Endodermal cell (in vitro differentiated cells): ENCODE measurements at regions not wholly inside any gene's neighbourhood (a gene's known extent, or its start where the extent isn't known, plus 50 kb on each side); places are given as distances from the start of the nearest gene placed in this dataset.

Experiments
- DNase-seq: peaks from one replicate; pipeline ENCODE4 v3.0.0-alpha.2; 2017
- H3K27ac ChIP-seq: 2 replicates; pipeline ENCODE4 v1.5.1; 2013; ENCODE audit warnings: mild to moderate bottlenecking, low read depth, low read length, moderate library complexity
- H3K27me3 ChIP-seq: 2 replicates; pipeline ENCODE4 v1.6.1; 2013; ENCODE audit warnings: mild to moderate bottlenecking, low read length, moderate library complexity; ENCODE audit not compliant: insufficient read depth, control insufficient read depth, poor library complexity, severe bottlenecking
- H3K36me3 ChIP-seq: 2 replicates; pipeline ENCODE4 v1.7.0; 2013; ENCODE audit warnings: mild to moderate bottlenecking, low read length, moderate library complexity; ENCODE audit not compliant: control insufficient read depth, insufficient read depth
- H3K4me1 ChIP-seq: one replicate; pipeline ENCODE4 v1.7.0; 2013; ENCODE audit warnings: low read length; ENCODE audit not compliant: control insufficient read depth, insufficient read depth
- H3K4me3 ChIP-seq: 2 replicates; pipeline ENCODE4 v1.5.1; 2013; ENCODE audit warnings: mild to moderate bottlenecking, low read length, moderate library complexity
- H3K9ac ChIP-seq: 2 replicates; pipeline ENCODE4 v1.6.1; 2013; ENCODE audit warnings: mild to moderate bottlenecking, low read length, moderate library complexity; ENCODE audit not compliant: poor library complexity, severe bottlenecking; ENCODE audit errors: extremely low read depth
- H3K9me3 ChIP-seq: 2 replicates; pipeline ENCODE4 v1.6.1; 2013; ENCODE audit warnings: mild to moderate bottlenecking, low read length, moderate library complexity; ENCODE audit not compliant: control insufficient read depth
- H3K27ac Mint-ChIP-seq: 2 replicates; pipeline ENCODE4 v1.8.0; 2020; ENCODE audit warnings: mixed read lengths
- H3K27me3 Mint-ChIP-seq: 2 replicates; pipeline ENCODE4 v1.8.0; 2021; ENCODE audit warnings: mild to moderate bottlenecking, mixed read lengths; ENCODE audit not compliant: insufficient read depth
- H3K36me3 Mint-ChIP-seq: 2 replicates; pipeline ENCODE4 v1.8.0; 2020; ENCODE audit warnings: low read depth, mixed read lengths
- H3K4me1 Mint-ChIP-seq: 2 replicates; pipeline ENCODE4 v1.8.0; 2020; ENCODE audit warnings: mixed read lengths
- H3K4me3 Mint-ChIP-seq: 2 replicates; pipeline ENCODE4 v1.8.0; 2020; ENCODE audit warnings: mild to moderate bottlenecking, moderate library complexity, mixed read lengths
- H3K9me3 Mint-ChIP-seq: 2 replicates; pipeline ENCODE4 v1.8.0; 2020; ENCODE audit warnings: mild to moderate bottlenecking, mixed read lengths
- CTCF ChIP-seq: fragments of 200-600 bp; sonication (generic); conservative IDR thresholded peaks from 2 replicates; pipeline ENCODE4 v1.5.0; 2021; ENCODE audit warnings: antibody characterized with exemption, mild to moderate bottlenecking
- WGBS, 2 experiments: methylation state at CpG; one replicate each; pipeline versions ENCODE4 v1.1.5 to v1.1.7; 2013; ENCODE audit warnings: missing lambda C conversion rate in 2 of 2, mixed read lengths in 1 of 2; ENCODE audit not compliant: insufficient coverage in 1 of 2, insufficient read length in 1 of 2; 5-methylcytosine and 5-hydroxymethylcytosine counted together

DNA sequence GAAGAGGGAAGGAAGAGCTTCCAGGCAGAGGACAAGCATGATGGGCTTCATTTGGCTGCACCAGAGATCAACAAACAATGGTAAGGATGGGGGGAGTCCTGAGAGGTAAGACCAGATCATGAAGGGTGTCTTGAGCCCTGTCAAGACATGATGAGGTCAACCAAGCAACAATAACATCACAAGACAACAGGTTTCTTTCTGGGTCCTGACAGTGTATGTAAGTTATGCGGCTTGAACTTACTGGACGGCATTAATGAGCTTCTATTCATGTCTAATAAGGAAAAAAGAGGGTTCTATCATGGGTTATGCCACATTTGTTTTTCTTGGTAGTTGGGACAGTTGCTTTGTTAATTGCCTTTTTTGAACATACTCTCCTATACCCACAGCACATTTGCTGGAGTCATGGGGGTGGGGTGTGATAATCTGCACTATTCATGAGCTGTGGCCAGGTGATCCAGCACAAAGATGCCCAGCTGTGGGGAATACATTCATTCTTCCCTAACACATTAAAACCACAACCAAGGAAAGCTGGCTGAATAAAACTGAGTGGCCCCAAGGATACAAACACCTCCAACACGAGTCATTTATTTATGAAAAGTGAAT, 168.8 kb upstream of the KLF14 start:
- WGBS, 2 experiments, result 96% methylated on average over 3 of the region's 3 CpGs; no CpG with 5 or more reads in 1 of the 2 experiments
- Mint-ChIP-seq H3K4me3 (no peak overlapping the region), H3K9me3 (no peaks in the 10 kb centered on the region), H3K27ac (no peak overlapping the region), H3K27me3 (no peaks in the 10 kb centered on the region), H3K36me3 (no peaks in the 10 kb centered on the region), H3K4me1 (peaks cover 22% of the 10 kb centered on the region)
- no peak for DNase-seq
- H3K4me3 ChIP-seq, result no peak overlapping the region
- H3K27ac ChIP-seq, result no peak overlapping the region
- no peak for TF ChIP-seq CTCF
- no peaks in the 10 kb centered on the region for H3K36me3 ChIP-seq
- no peaks in the 10 kb centered on the region for H3K4me1 ChIP-seq
- H3K9me3 ChIP-seq, result no peaks in the 10 kb centered on the region
- H3K9ac ChIP-seq, result no peak overlapping the region
- H3K27me3 ChIP-seq, result no peaks in the 10 kb centered on the region

DNA sequence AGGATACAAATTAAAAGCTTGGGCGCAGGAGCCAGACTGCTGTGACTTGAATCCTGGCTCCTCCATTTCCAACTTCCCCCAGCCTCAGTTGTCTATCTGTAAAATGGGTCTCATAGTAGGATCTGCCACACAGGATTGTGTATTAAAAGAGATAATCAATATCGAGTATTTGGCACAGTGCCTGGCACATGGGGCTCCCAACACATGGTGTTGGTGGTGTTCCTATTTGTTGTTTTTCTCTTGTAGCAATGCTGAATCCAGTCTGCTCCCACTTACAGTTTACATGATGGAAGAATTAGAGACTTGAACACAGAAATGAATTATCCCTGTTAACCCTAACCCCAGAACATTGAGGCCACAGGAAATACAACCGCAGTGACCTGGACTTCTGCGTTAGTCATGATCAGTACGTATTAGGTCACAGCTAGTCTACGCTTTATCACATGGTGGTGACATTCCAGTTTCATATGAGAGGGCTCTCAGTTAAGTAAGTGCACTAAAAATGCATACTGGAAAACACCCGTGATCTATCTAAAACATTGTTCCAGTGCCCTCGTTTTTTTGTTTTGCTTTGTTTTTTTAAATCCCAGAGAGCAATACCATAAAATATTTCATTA, 169.5 kb upstream of the KLF14 start:
- no peak overlapping the region for H3K4me3 ChIP-seq
- Mint-ChIP-seq H3K27ac (no peak overlapping the region), H3K9me3 (no peaks in the 10 kb centered on the region), H3K4me1 (peaks cover 22% of the 10 kb centered on the region), H3K4me3 (no peak overlapping the region), H3K27me3 (no peaks in the 10 kb centered on the region), H3K36me3 (no peaks in the 10 kb centered on the region)
- no peaks in the 10 kb centered on the region for H3K36me3 ChIP-seq
- no peaks in the 10 kb centered on the region for H3K27me3 ChIP-seq
- no peak for DNase-seq
- TF ChIP-seq CTCF, result no peak
- no peaks in the 10 kb centered on the region for H3K9me3 ChIP-seq
- no peak overlapping the region for H3K27ac ChIP-seq
- no peaks in the 10 kb centered on the region for H3K4me1 ChIP-seq
- 92% methylated on average over 7 to 8 of the region's 8 CpGs for WGBS, 2 experiments
- H3K9ac ChIP-seq, result no peak overlapping the region

DNA sequence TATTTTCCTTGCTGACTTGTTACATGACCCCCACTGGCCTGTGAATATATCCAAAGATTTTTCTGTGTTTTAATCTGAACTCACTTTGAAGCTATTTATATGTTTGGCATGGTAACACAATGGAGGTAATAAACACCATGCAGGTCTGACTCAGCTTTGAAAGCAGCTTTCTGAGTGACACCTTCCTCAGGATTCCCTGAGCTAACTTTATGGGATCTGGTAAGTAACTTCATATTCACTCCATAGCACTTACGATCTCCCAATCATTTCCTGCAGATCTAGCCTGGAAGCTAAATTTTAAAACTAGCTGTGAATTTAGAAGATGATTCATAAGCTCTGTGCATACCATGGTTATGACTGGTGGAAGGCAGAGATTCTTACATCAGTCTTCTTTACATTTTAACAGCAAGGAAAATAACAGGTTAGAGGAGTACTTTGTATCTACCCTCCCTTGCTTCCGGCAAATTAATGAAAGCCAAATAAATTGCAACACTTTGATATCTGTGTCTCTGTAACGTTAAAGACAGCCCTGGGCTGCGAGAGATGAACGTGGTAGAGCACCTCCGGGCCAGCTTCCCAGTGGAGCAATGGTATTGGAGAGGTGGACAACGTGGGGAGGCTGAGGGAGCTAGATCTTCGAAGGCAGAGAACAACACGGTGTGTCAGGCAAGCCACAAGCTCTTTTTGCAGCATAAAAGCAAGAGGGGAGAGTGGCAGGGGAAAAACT, 170.2 kb upstream of the KLF14 start:
- no peak overlapping the region for H3K9ac ChIP-seq
- H3K4me1 ChIP-seq, result no peaks in the 10 kb centered on the region
- H3K36me3 ChIP-seq, result no peaks in the 10 kb centered on the region
- Mint-ChIP-seq H3K27ac (peak overlapping the region; percentile 36), H3K27me3 (no peaks in the 10 kb centered on the region), H3K4me3 (no peak overlapping the region), H3K9me3 (no peaks in the 10 kb centered on the region), H3K36me3 (no peaks in the 10 kb centered on the region), H3K4me1 (peaks cover 23% of the 10 kb centered on the region)
- 76 to 86% methylated on average over 7 to 9 of the region's 9 CpGs for WGBS, 2 experiments
- no peak overlapping the region for H3K27ac ChIP-seq
- H3K9me3 ChIP-seq, result no peaks in the 10 kb centered on the region
- no peak overlapping the region for H3K4me3 ChIP-seq
- no peaks in the 10 kb centered on the region for H3K27me3 ChIP-seq
- DNase-seq, result no peak
- TF ChIP-seq CTCF, result no peak
